ENCODE measurements at regions not wholly inside any gene's neighbourhood (a gene's known extent, or its start where the extent isn't known, plus 50 kb on each side); places are given as distances from the start of the nearest gene placed in this dataset.

- no peaks in the 10 kb centered on the region for H3K27me3 ChIP-seq (ENCODE audit: insufficient read depth, low read length)
- no peaks in the 10 kb centered on the region for H3K27me3 Mint-ChIP-seq (ENCODE audit: low read depth)
- no peak overlapping the region for H3K23ac ChIP-seq (ENCODE audit: insufficient read length, low read depth, low read length)
- no peaks in the 10 kb centered on the region for H3K79me2 ChIP-seq (ENCODE audit: insufficient read depth, low read length)
- no peak overlapping the region for H2BK12ac ChIP-seq (ENCODE audit: insufficient read length, low read depth, low read length)
- H2BK120ac ChIP-seq (ENCODE audit: low read depth, low read length, poor library complexity, severe bottlenecking), result no peak overlapping the region
- H2BK15ac ChIP-seq (ENCODE audit: low read depth, low read length), result no peak overlapping the region
- H2BK5ac ChIP-seq (ENCODE audit: insufficient read length, low read length), result no peak overlapping the region
- no peak overlapping the region for H3K27ac ChIP-seq (ENCODE audit: insufficient read length, low read depth, low read length)
- H4K91ac ChIP-seq (ENCODE audit: insufficient read length, low read depth, low read length), result no peak overlapping the region
- 100% methylated on average over 1 of the region's 4 CpGs for WGBS (ENCODE audit: extremely low coverage, insufficient read length, low lambda C conversion rate)
- H4K5ac ChIP-seq (ENCODE audit: insufficient read length, low read depth, low read length), result no peak overlapping the region
- peaks cover 0 to 1% of the 10 kb centered on the region in 2 experiments; a peak in 1 of 5 replicates for H3K9me3 Mint-ChIP-seq
- no peaks in the 10 kb centered on the region for H3K23me2 ChIP-seq (ENCODE audit: insufficient read length, low read depth, low read length, poor library complexity, severe bottlenecking)
- peaks cover 7 to 13% of the 10 kb centered on the region in 2 experiments for H3K4me1 Mint-ChIP-seq
- H3K36me3 Mint-ChIP-seq (ENCODE audit: insufficient read depth in 1 of 3, low read depth in 3 of 3), result peaks cover 0 to 2% (median 1%) of the 10 kb centered on the region in 3 experiments; a peak in 2 of 7 replicates
- H3K79me1 ChIP-seq (ENCODE audit: insufficient read depth, low read depth, low read length, poor library complexity, severe bottlenecking), result no peaks in the 10 kb centered on the region
- H3K27ac Mint-ChIP-seq, result no peak overlapping the region
- H4K20me1 ChIP-seq (ENCODE audit: control insufficient read depth, insufficient read depth, insufficient read length), result no peaks in the 10 kb centered on the region
- no peak for DNase-seq
- no peak overlapping the region for H3K4me3 Mint-ChIP-seq
- H2AK5ac ChIP-seq (ENCODE audit: insufficient read length, low read length), result no peak overlapping the region
- no peak overlapping the region for H3K4me2 ChIP-seq (ENCODE audit: insufficient read depth, insufficient read length, low read length)
- H3K56ac ChIP-seq (ENCODE audit: insufficient read length, low read depth, low read length), result no peak overlapping the region
- TF ChIP-seq CTCF (conservative IDR thresholded peaks at IDR 0.05), result no peak
- no peak overlapping the region for H3K9ac ChIP-seq (ENCODE audit: extremely low read depth, insufficient read length, low read length)
- no peak overlapping the region for H3K14ac ChIP-seq (ENCODE audit: insufficient read depth, low read length)
- no peak overlapping the region for H4K8ac ChIP-seq (replicated peaks; ENCODE audit: insufficient read length, low read depth, low read length)
- H3K4ac ChIP-seq (ENCODE audit: low read depth, low read length), result no peak overlapping the region
- no peaks in the 10 kb centered on the region for H3K4me1 ChIP-seq (ENCODE audit: insufficient read depth, low read length)
- H3T11ph ChIP-seq (ENCODE audit: low read length), result no peak overlapping the region
- no peak overlapping the region for H3K18ac ChIP-seq (ENCODE audit: insufficient read length, low read depth, low read length)
- no peak overlapping the region for H2BK20ac ChIP-seq (ENCODE audit: low read depth, low read length, poor library complexity, severe bottlenecking)
- no peaks in the 10 kb centered on the region for H3K9me3 ChIP-seq (ENCODE audit: control insufficient read depth, low read depth, low read length)
- H2AFZ ChIP-seq (ENCODE audit: low read length), result no peak overlapping the region
These were observed 138.0 kb upstream of the SAMSN1 start for GRCh38 chr21:14684071-14684470.

Data from H9 (cell line).